ENCODE measurements at regions not wholly inside any gene's neighbourhood (a gene's known extent, or its start where the extent isn't known, plus 50 kb on each side); places are given as distances from the start of the nearest gene placed in this dataset.
A peak's percentile ranks its signal among the peaks of the same experiment; 100 is the strongest.

- no peak for DNase-seq (ENCODE audit: low read depth in 2 of 2)
- Histone ChIP-seq H3K9ac (ENCODE audit: insufficient read depth, low read length) (no peak overlapping the region), H3K9me3 (ENCODE audit: control insufficient read depth, insufficient read depth, low read depth, low read length) (no peaks in the 10 kb centered on the region), H3K27me3 (ENCODE audit: control insufficient read depth, insufficient read depth, low read length) (no peaks in the 10 kb centered on the region), H2AFZ (ENCODE audit: low read length) (no peak overlapping the region), H3K36me3 (ENCODE audit: control insufficient read depth, insufficient read depth, low read length) (no peaks in the 10 kb centered on the region), H3K4me1 (ENCODE audit: control insufficient read depth, extremely low read depth, insufficient read depth, low read length) (no peaks in the 10 kb centered on the region), H4K20me1 (ENCODE audit: control insufficient read depth, extremely low read depth, insufficient read depth, low read length) (no peaks in the 10 kb centered on the region), H3K4me2 (ENCODE audit: extremely low read depth, insufficient read depth, low read length) (no peak overlapping the region), H3K27ac (ENCODE audit: insufficient read depth, low read length) (no peak overlapping the region), H3K79me2 (ENCODE audit: control insufficient read depth, insufficient read depth, low read length) (no peaks in the 10 kb centered on the region), H3K4me3 (replicated peaks in 1 of 4; ENCODE audit: control extremely low read depth in 1 of 4, insufficient read depth in 1 of 4, low read depth in 3 of 4, low read length in 4 of 4) (no peak overlapping the region)
- TF ChIP-seq CTCF (conservative IDR thresholded peaks at IDR 0.05 in 1 of 2, IDR thresholded peaks at IDR 0.05 in 1 of 2; ENCODE audit: low read depth in 1 of 2, low read length in 2 of 2) (no peak), EZH2 (IDR thresholded peaks at IDR 0.05; ENCODE audit: low read length, missing control alignments) (no peak)
Measured at GRCh38 chr4:160161026-160161425, 1058.1 kb downstream of the RAPGEF2 start.

GRCh38 chr4:160175064-160175643, 1072.3 kb downstream of the RAPGEF2 start:
- H3K9ac ChIP-seq (ENCODE audit: insufficient read depth, low read length) = no peak overlapping the region
- no peak overlapping the region for H3K27ac ChIP-seq (ENCODE audit: insufficient read depth, low read length)
- DNase-seq (ENCODE audit: low read depth in 2 of 2) = peak in 1 of 2 donors; percentile 1
- H3K4me2 ChIP-seq (ENCODE audit: extremely low read depth, insufficient read depth, low read length) = no peak overlapping the region
- H3K4me1 ChIP-seq (ENCODE audit: control insufficient read depth, extremely low read depth, insufficient read depth, low read length) = no peaks in the 10 kb centered on the region
- H3K36me3 ChIP-seq (ENCODE audit: control insufficient read depth, insufficient read depth, low read length) = no peaks in the 10 kb centered on the region
- H3K27me3 ChIP-seq (ENCODE audit: control insufficient read depth, insufficient read depth, low read length) = no peaks in the 10 kb centered on the region
- no peak overlapping the region for H3K4me3 ChIP-seq (replicated peaks in 1 of 4; ENCODE audit: control extremely low read depth in 1 of 4, insufficient read depth in 1 of 4, low read depth in 3 of 4, low read length in 4 of 4)
- no peak overlapping the region for H2AFZ ChIP-seq (ENCODE audit: low read length)
- H3K9me3 ChIP-seq (ENCODE audit: control insufficient read depth, insufficient read depth, low read depth, low read length) = no peaks in the 10 kb centered on the region
- no peak for TF ChIP-seq EZH2 (IDR thresholded peaks at IDR 0.05; ENCODE audit: low read length, missing control alignments)
- no peak for TF ChIP-seq CTCF (conservative IDR thresholded peaks at IDR 0.05 in 1 of 2, IDR thresholded peaks at IDR 0.05 in 1 of 2; ENCODE audit: low read depth in 1 of 2, low read length in 2 of 2)
- no peaks in the 10 kb centered on the region for H4K20me1 ChIP-seq (ENCODE audit: control insufficient read depth, extremely low read depth, insufficient read depth, low read length)
- H3K79me2 ChIP-seq (ENCODE audit: control insufficient read depth, insufficient read depth, low read length) = no peaks in the 10 kb centered on the region

GRCh38 chr4:160180211-160180610, 1077.3 kb downstream of the RAPGEF2 start:
- no peak for TF ChIP-seq CTCF (conservative IDR thresholded peaks at IDR 0.05 in 1 of 2, IDR thresholded peaks at IDR 0.05 in 1 of 2; ENCODE audit: low read depth in 1 of 2, low read length in 2 of 2)
- no peak for TF ChIP-seq EZH2 (IDR thresholded peaks at IDR 0.05; ENCODE audit: low read length, missing control alignments)
- no peaks in the 10 kb centered on the region for H3K79me2 ChIP-seq (ENCODE audit: control insufficient read depth, insufficient read depth, low read length)
- H2AFZ ChIP-seq (ENCODE audit: low read length) = no peak overlapping the region
- H3K27ac ChIP-seq (ENCODE audit: insufficient read depth, low read length) = no peak overlapping the region
- H3K27me3 ChIP-seq (ENCODE audit: control insufficient read depth, insufficient read depth, low read length) = no peaks in the 10 kb centered on the region
- no peaks in the 10 kb centered on the region for H3K9me3 ChIP-seq (ENCODE audit: control insufficient read depth, insufficient read depth, low read depth, low read length)
- no peak overlapping the region for H3K4me2 ChIP-seq (ENCODE audit: extremely low read depth, insufficient read depth, low read length)
- H3K4me1 ChIP-seq (ENCODE audit: control insufficient read depth, extremely low read depth, insufficient read depth, low read length) = no peaks in the 10 kb centered on the region
- H3K36me3 ChIP-seq (ENCODE audit: control insufficient read depth, insufficient read depth, low read length) = no peaks in the 10 kb centered on the region
- DNase-seq (ENCODE audit: low read depth in 2 of 2) = peak in 1 of 2 donors; percentile 69
- no peak overlapping the region for H3K9ac ChIP-seq (ENCODE audit: insufficient read depth, low read length)
- no peaks in the 10 kb centered on the region for H4K20me1 ChIP-seq (ENCODE audit: control insufficient read depth, extremely low read depth, insufficient read depth, low read length)
- H3K4me3 ChIP-seq (replicated peaks in 1 of 4; ENCODE audit: control extremely low read depth in 1 of 4, insufficient read depth in 1 of 4, low read depth in 3 of 4, low read length in 4 of 4) = no peak overlapping the region

All from fibroblast of lung (primary cell).